Neural progenitor cell (in vitro differentiated cells): ENCODE measurements at regions not wholly inside any gene's neighbourhood (a gene's known extent, or its start where the extent isn't known, plus 50 kb on each side); places are given as distances from the start of the nearest gene placed in this dataset.

Experiments
- CTCF ChIP-seq: fragments of 200-600 bp; sonication (generic); IDR thresholded peaks from 2 replicates; pipeline ENCODE4 v1.5.1; 2017; ENCODE audit warnings: antibody characterized with exemption, mild to moderate bottlenecking
- EZH2 ChIP-seq: fragments of 200-600 bp; sonication (generic); IDR thresholded peaks from 2 replicates; pipeline ENCODE4 v1.6.1; 2017; ENCODE audit warnings: antibody characterized with exemption, mild to moderate bottlenecking, moderate library complexity
- EZH2phosphoT487 ChIP-seq: fragments of 200-600 bp; sonication (generic); IDR thresholded peaks from 2 replicates; pipeline ENCODE4 v1.6.1; 2017; ENCODE audit warnings: antibody characterized with exemption

- TF ChIP-seq CTCF (no peak), EZH2 (no peak), EZH2phosphoT487 (no peak)
Measured at GRCh38 chr4:148828291-148828690, 386.1 kb upstream of the NR3C2 start.
